ENCODE measurements at regions not wholly inside any gene's neighbourhood (a gene's known extent, or its start where the extent isn't known, plus 50 kb on each side); places are given as distances from the start of the nearest gene placed in this dataset.

DNA sequence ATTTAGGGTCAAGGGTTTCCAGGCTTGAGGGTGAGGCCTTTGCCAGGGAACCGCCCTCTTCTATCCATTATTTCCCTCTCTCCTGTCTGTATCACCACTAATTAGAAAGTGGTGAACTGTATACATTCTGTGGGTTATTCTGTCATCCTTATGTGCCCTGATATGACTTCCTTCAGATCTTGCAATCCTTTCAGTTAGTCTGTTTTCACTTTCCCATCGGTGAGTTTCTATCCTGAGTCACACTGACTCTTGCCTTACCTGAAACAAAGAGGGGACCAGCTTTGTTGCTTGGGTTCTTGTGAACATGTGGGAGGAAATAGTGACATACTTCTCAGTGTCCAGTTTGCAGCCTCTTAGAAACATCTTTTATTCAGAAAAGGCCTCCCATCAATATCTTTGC, 205.4 kb upstream of the GHR start:
- no peaks in the 10 kb centered on the region for H3K36me3 ChIP-seq
- no peak overlapping the region for H3K27ac ChIP-seq
- ATAC-seq (no peak), DNase-seq (no peak)
- H3K27me3 ChIP-seq, result no peaks in the 10 kb centered on the region
- 56% methylated on average over 1 of the region's 2 CpGs for WGBS (ENCODE audit: insufficient coverage, low coverage, low lambda C conversion rate, missing lambda C conversion rate)
- H3K4me3 ChIP-seq, result no peak overlapping the region
- intact Hi-C loops (cut with DNase I), result no loop called here
- TF ChIP-seq POLR2A (IDR thresholded peaks at IDR 0.05), result no peak
- TF ChIP-seq, protein P1, sequence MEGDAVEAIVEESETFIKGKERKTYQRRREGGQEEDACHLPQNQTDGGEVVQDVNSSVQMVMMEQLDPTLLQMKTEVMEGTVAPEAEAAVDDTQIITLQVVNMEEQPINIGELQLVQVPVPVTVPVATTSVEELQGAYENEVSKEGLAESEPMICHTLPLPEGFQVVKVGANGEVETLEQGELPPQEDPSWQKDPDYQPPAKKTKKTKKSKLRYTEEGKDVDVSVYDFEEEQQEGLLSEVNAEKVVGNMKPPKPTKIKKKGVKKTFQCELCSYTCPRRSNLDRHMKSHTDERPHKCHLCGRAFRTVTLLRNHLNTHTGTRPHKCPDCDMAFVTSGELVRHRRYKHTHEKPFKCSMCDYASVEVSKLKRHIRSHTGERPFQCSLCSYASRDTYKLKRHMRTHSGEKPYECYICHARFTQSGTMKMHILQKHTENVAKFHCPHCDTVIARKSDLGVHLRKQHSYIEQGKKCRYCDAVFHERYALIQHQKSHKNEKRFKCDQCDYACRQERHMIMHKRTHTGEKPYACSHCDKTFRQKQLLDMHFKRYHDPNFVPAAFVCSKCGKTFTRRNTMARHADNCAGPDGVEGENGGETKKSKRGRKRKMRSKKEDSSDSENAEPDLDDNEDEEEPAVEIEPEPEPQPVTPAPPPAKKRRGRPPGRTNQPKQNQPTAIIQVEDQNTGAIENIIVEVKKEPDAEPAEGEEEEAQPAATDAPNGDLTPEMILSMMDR (IDR thresholded peaks at IDR 0.05), result no peak
- H3K9me3 ChIP-seq, result no peaks in the 10 kb centered on the region
- H3K4me1 ChIP-seq, result no peaks in the 10 kb centered on the region

DNA sequence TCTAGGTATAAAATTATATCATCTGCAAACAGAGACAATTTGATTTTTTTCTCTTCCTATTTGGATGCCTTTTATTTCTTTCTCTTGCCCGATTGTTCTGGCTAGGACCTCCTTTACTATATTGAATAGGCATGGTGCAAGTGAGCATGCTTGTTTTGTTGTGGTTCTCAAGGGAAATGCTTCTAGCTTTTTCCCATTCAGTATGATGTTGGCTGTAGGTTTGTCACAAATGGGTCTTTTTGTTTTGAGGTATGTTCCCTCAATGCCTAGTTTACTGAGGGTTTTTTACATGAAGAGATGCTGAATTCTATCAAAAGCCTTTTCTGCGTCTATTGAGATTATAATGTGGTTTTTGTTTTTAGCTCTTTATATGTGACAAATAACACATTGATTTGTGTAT, 198.2 kb upstream of the GHR start:
- ATAC-seq, result no peak
- Histone ChIP-seq H3K27me3 (no peaks in the 10 kb centered on the region), H3K36me3 (no peaks in the 10 kb centered on the region), H3K9me3 (no peaks in the 10 kb centered on the region), H3K27ac (no peak overlapping the region), H3K4me3 (no peak overlapping the region), H3K4me1 (no peaks in the 10 kb centered on the region)
- intact Hi-C loops (cut with DNase I), result no loop called here
- TF ChIP-seq, protein P1 (IDR thresholded peaks at IDR 0.05), result no peak
- no peak for TF ChIP-seq POLR2A (IDR thresholded peaks at IDR 0.05)
- 43% methylated on average over 2 of the region's 2 CpGs for WGBS (ENCODE audit: insufficient coverage, low coverage, low lambda C conversion rate, missing lambda C conversion rate)
- no peak for DNase-seq

DNA sequence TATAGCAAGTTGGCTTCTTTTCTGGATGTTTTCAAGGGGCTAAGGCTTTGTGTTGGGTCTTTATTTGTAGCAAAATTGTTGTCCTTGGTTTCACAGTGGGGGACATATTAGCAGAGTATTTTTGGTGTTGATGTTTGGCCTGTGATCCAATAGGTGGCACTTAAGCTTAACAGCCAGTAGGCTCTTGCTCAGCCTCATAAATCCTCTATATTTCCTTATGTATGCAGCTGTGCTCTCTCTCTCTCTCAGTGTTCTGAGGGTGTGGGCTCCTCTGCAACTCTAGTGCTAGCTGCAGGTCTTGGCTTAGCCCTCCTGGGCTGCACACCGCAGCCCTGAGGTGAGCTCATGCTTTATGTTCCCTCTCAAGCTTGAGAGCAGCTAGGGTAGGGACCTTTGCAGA, 195.0 kb upstream of the GHR start:
- DNase-seq (no peak), ATAC-seq (peak in 2 of 4 donors; percentile 34 to 49)
- Histone ChIP-seq H3K27ac (no peak overlapping the region), H3K4me3 (no peak overlapping the region), H3K36me3 (no peaks in the 10 kb centered on the region), H3K9me3 (no peaks in the 10 kb centered on the region), H3K4me1 (no peaks in the 10 kb centered on the region), H3K27me3 (no peaks in the 10 kb centered on the region)
- no peak for TF ChIP-seq POLR2A (IDR thresholded peaks at IDR 0.05)
- TF ChIP-seq, protein P1 (IDR thresholded peaks at IDR 0.05), result peak in 1 of 4 donors; percentile 18
- no CpG with 5 or more reads among the region's 1 CpG for WGBS (ENCODE audit: insufficient coverage, low coverage, low lambda C conversion rate, missing lambda C conversion rate)
- intact Hi-C loops (cut with DNase I), result no loop called here

DNA sequence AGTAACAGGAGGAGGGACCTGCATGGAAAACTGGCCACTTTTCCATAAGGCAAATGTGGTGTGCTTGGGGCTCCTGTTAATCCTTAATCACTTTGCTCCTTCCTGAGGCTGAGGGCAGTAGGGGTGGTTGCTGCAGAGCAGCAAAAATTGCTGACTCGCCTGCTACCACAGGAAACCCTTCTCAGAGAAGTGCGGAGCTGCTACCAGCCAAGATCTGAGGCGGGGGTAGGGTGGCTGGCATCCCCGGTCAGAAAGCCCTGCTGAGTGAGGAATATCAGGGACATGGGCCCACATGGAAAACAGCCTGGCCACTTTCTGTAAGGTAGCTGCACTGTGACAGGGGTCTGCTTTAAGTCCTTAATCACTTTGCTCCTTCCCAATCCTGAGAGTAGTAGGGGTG, 192.4 kb upstream of the GHR start:
- no peaks in the 10 kb centered on the region for H3K4me1 ChIP-seq
- H3K27ac ChIP-seq, result no peak overlapping the region
- no peak for DNase-seq
- H3K4me3 ChIP-seq, result no peak overlapping the region
- intact Hi-C loops (cut with DNase I), result no loop called here
- no peak for ATAC-seq
- no peaks in the 10 kb centered on the region for H3K36me3 ChIP-seq
- no peaks in the 10 kb centered on the region for H3K27me3 ChIP-seq
- TF ChIP-seq, protein P1 (IDR thresholded peaks at IDR 0.05), result no peak
- no peak for TF ChIP-seq POLR2A (IDR thresholded peaks at IDR 0.05)
- peaks cover 0 to 3% (median 0%) of the 10 kb centered on the region in 4 donors for H3K9me3 ChIP-seq
- WGBS (ENCODE audit: insufficient coverage, low coverage, low lambda C conversion rate, missing lambda C conversion rate), result 71% methylated on average over 4 of the region's 4 CpGs

DNA sequence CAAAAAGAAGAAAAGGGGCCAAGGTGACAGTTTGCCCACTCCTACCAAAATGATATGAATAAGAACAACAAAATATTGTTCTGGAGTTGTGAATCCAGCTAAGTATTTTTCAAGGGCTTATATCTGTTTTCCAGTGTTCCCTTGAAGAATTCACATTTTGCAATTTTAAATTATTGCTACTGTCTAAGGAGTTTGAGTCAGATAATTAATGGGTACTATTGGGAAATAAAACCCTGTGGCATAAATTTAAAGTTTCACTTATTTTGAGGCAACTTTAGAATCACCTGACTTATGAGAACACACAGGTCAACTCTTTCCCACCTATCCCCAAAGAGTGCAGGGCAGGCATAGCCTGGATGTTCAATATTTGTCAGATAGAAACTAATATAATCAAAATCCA, 188.0 kb upstream of the GHR start:
- no peak for TF ChIP-seq POLR2A (IDR thresholded peaks at IDR 0.05)
- TF ChIP-seq, protein P1 (IDR thresholded peaks at IDR 0.05), result no peak
- Histone ChIP-seq H3K4me3 (no peak overlapping the region), H3K27ac (no peak overlapping the region), H3K9me3 (peaks cover 0 to 3% (median 0%) of the 10 kb centered on the region in 4 donors), H3K36me3 (no peaks in the 10 kb centered on the region), H3K4me1 (no peaks in the 10 kb centered on the region), H3K27me3 (no peaks in the 10 kb centered on the region)
- ATAC-seq, result no peak
- intact Hi-C loops (cut with DNase I), result no loop called here
- DNase-seq, result no peak
